ENCODE measurements at regions not wholly inside any gene's neighbourhood (a gene's known extent, or its start where the extent isn't known, plus 50 kb on each side); places are given as distances from the start of the nearest gene placed in this dataset.

GRCh38 chr5:173733831-173734501 lies 117.5 kb upstream of the BOD1 start:
- no peak for ATAC-seq
- TF ChIP-seq POLR2AphosphoS5 (IDR thresholded peaks at IDR 0.05) = no peak
- no peak for TF ChIP-seq CTCF (IDR thresholded peaks at IDR 0.05)
- no peak for TF ChIP-seq EP300 (IDR thresholded peaks at IDR 0.05)
- TF ChIP-seq POLR2A (IDR thresholded peaks at IDR 0.05) = no peak

GRCh38 chr5:173734716-173735115 lies 118.3 kb upstream of the BOD1 start:
- Histone ChIP-seq H3K27ac (no peak overlapping the region), H3K9me3 (no peaks in the 10 kb centered on the region), H3K4me1 (no peaks in the 10 kb centered on the region), H3K4me3 (no peak overlapping the region), H3K27me3 (peaks cover 13% of the 10 kb centered on the region), H3K36me3 (no peaks in the 10 kb centered on the region)
- TF ChIP-seq POLR2A (IDR thresholded peaks at IDR 0.05) = no peak
- no peak for TF ChIP-seq CTCF (IDR thresholded peaks at IDR 0.05)
- no peak for TF ChIP-seq POLR2AphosphoS5 (IDR thresholded peaks at IDR 0.05)
- no peak for TF ChIP-seq EP300 (IDR thresholded peaks at IDR 0.05)
- no peak for ATAC-seq
- 64 to 80% methylated on average over 7 to 10 of the region's 10 CpGs for WGBS, 2 donors (ENCODE audit: low coverage in 1 of 2)

More at GRCh38 chr5:173733831-173734501, 117.5 kb upstream of the BOD1 start:
- peaks cover 12% of the 10 kb centered on the region for H3K27me3 ChIP-seq
- H3K36me3 ChIP-seq = no peaks in the 10 kb centered on the region
- no peaks in the 10 kb centered on the region for H3K9me3 ChIP-seq
- 70% methylated on average over 3 of the region's 18 CpGs; no CpG with 5 or more reads in 1 of the 2 donors for WGBS, 2 donors (ENCODE audit: low coverage in 1 of 2)
- no peak overlapping the region for H3K4me3 ChIP-seq
- H3K27ac ChIP-seq = no peak overlapping the region
- H3K4me1 ChIP-seq = no peaks in the 10 kb centered on the region

- peaks cover 13% of the 10 kb centered on the region for H3K27me3 ChIP-seq
- no peaks in the 10 kb centered on the region for H3K4me1 ChIP-seq
- H3K9me3 ChIP-seq = no peaks in the 10 kb centered on the region
- H3K4me3 ChIP-seq = no peak overlapping the region
- ATAC-seq = no peak
- no peaks in the 10 kb centered on the region for H3K36me3 ChIP-seq
- 60 to 78% methylated on average over 2 to 3 of the region's 11 CpGs for WGBS, 2 donors (ENCODE audit: low coverage in 1 of 2)
- TF ChIP-seq CTCF (IDR thresholded peaks at IDR 0.05) (no peak), EP300 (IDR thresholded peaks at IDR 0.05) (no peak), POLR2A (IDR thresholded peaks at IDR 0.05) (no peak), POLR2AphosphoS5 (IDR thresholded peaks at IDR 0.05) (no peak)
- H3K27ac ChIP-seq = no peak overlapping the region
Observed at GRCh38 chr5:173735184-173735583, 118.7 kb upstream of the BOD1 start.

- TF ChIP-seq EP300 (IDR thresholded peaks at IDR 0.05) = no peak
- no peak for TF ChIP-seq POLR2AphosphoS5 (IDR thresholded peaks at IDR 0.05)
- TF ChIP-seq POLR2A (IDR thresholded peaks at IDR 0.05) = no peak
- no peak for TF ChIP-seq CTCF (IDR thresholded peaks at IDR 0.05)
- H3K4me1 ChIP-seq = no peaks in the 10 kb centered on the region
- no peaks in the 10 kb centered on the region for H3K36me3 ChIP-seq
- H3K27ac ChIP-seq = no peak overlapping the region
- peaks cover 13% of the 10 kb centered on the region for H3K27me3 ChIP-seq
- WGBS, 2 donors (ENCODE audit: low coverage in 1 of 2) = 66 to 100% methylated on average over 1 to 4 of the region's 5 CpGs
- no peak overlapping the region for H3K4me3 ChIP-seq
- no peak for ATAC-seq
- no peaks in the 10 kb centered on the region for H3K9me3 ChIP-seq
Observed at GRCh38 chr5:173735691-173736090, 119.2 kb upstream of the BOD1 start.

- Histone ChIP-seq H3K27me3 (peaks cover 13% of the 10 kb centered on the region), H3K9me3 (no peaks in the 10 kb centered on the region), H3K4me3 (no peak overlapping the region), H3K4me1 (no peaks in the 10 kb centered on the region), H3K27ac (no peak overlapping the region), H3K36me3 (no peaks in the 10 kb centered on the region)
- no peak for ATAC-seq
- no peak for TF ChIP-seq POLR2AphosphoS5 (IDR thresholded peaks at IDR 0.05)
- TF ChIP-seq CTCF (IDR thresholded peaks at IDR 0.05) = no peak
- TF ChIP-seq EP300 (IDR thresholded peaks at IDR 0.05) = no peak
- WGBS, 2 donors (ENCODE audit: low coverage in 1 of 2) = 75 to 78% methylated on average over 1 to 4 of the region's 4 CpGs
Observed at GRCh38 chr5:173736374-173736773, 119.9 kb upstream of the BOD1 start.
